ENCODE measurements at regions not wholly inside any gene's neighbourhood (a gene's known extent, or its start where the extent isn't known, plus 50 kb on each side); places are given as distances from the start of the nearest gene placed in this dataset.
"Not testable (repeated sequence)": the region's sequence is repeated elsewhere in the genome, so short reads cannot be mapped to it uniquely, and the experiment has no call there.

- DNase-seq (ENCODE audit: low read depth in 2 of 2): no peak
Measured at GRCh38 chrX:42443267-42443666, 334.7 kb downstream of the PPP1R2C start.

GRCh38 chrX:42442745-42443144, 335.2 kb downstream of the PPP1R2C start:
- DNase-seq (ENCODE audit: low read depth in 2 of 2): no peak

GRCh38 chrX:42437211-42437610, 340.8 kb downstream of the PPP1R2C start:
- no peak for DNase-seq (ENCODE audit: low read depth in 2 of 2)

DNA sequence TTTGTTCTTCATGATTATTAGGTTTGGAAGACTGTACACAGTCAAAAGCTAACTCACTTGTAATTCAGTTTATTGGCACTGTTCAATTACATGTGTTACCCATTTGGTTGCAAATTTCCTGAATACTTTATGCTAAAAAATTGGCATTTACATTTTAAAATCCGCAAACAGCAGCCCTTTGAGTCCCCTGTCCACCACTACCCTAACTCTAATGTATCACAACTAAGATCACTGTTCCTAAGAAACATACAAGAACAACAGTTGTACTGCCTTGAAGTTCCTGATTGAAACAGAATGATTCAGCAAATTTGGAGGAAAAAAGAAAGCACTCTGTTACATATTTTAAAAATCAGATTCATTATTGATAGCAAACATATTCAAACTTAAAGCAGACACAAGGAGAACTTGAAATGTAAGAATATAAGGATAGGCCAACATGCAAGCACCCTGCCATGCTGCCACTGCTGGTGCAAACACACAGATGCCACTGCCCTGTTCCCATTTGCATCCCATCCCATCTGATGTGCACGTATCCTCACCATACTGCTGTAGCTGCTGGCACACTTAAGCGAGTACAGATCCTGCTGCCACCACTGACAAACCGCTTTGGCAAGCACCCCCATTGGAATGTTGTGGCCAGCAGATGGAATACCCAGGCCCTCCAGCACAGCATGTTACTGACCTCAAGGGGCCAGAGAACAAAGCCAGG, 343.4 kb downstream of the PPP1R2C start:
- no peak for DNase-seq (ENCODE audit: low read depth in 2 of 2)

- DNase-seq (ENCODE audit: low read depth in 2 of 2): no peak
Measured at GRCh38 chrX:42432552-42432951, 345.4 kb downstream of the PPP1R2C start.

GRCh38 chrX:42422961-42423360, 355.0 kb downstream of the PPP1R2C start:
- DNase-seq (ENCODE audit: low read depth in 2 of 2): no peak

DNA sequence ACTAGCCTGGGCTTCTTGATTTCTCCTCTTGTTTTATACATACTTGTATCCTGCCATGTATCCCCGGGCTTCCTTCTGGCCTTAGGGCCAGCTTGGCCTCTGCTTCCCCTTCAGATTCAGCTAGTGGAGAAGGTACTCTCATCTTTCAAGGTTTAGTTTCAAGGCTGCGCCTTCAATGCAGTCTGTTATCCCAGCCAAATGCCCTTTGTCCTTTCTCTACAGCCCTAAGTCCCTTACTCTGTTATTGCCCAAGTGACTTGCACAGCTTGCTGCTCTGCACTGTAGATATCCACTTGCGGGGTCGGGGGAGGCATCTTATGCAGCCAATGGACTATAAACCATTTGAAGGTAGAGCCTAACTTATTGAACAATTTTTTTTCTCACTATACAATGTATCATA, 357.5 kb downstream of the PPP1R2C start:
- DNase-seq (ENCODE audit: low read depth in 2 of 2): no peak

DNA sequence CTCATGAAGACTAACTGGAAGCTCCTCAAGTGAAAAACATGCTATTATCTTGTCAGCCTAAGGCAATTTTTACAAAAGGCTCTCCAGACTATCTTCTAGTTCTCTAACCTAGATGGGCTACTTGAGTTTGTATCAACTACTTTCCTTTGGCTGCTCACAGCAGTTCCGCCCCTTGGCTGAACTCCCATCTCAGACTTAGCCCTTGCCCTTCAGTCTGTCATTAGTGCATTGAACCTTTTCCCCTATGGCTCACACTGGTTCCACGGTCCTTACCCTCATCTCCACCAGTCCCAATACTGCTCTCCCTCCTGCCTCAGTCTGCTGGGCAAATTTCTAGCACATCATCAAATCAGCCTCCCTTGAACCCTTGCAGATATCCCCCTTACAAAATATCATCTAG, 362.3 kb downstream of the PPP1R2C start:
- no peak for DNase-seq (ENCODE audit: low read depth in 2 of 2)

GRCh38 chrX:42414057-42414456, 363.9 kb downstream of the PPP1R2C start:
- DNase-seq (ENCODE audit: low read depth in 2 of 2): no peak

DNA sequence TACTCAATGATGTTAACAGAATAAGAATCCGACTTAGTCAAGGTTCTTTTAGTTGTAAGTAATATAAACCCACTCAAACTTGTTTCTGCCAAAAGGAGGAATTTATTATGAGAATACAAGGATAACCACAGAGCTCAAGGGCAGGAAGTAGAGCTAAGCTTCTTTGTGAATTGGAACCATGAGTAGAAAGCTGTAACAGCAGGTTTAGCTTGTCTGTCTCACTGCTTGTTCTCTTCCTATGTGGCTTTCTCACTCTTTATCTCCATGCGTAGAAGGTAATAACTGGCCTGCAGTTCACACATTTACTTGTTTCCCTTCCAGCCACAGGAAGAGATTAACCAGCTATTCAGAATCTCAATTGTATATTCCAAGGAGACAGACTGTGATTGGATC, 378.3 kb downstream of the PPP1R2C start:
- no peak for DNase-seq (ENCODE audit: low read depth in 2 of 2)

DNA sequence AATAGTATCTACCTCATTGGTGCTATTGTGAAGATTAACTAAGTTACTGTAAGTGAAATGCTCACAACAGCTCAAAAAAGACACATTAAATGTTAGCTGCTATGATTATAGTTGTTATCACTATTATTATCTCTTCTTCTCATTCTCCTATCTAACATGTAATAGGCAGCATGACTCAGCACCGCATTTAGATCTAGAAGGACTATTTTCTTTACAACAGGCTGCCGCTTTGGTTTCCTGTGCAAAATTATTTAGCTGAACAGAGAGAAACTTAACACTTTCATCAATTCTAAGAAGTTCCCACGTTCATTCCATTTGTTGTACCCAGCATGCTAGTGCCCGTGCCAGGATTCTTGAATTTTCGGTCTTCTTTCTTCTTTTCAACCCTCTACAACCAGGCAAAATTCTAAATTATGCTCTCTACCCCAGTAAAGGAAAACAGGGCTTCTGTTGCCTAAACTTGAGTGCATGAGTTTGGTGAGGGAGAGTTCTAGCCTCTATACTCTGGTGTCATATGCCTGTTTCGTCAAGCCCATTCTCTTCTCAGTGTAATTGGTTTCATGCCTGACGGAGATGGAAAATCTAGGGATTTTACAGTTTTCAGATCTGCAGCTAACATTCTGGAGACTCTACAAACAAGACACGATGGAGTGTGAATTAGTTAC, 378.9 kb downstream of the PPP1R2C start:
- DNase-seq (ENCODE audit: low read depth in 2 of 2): no peak

DNA sequence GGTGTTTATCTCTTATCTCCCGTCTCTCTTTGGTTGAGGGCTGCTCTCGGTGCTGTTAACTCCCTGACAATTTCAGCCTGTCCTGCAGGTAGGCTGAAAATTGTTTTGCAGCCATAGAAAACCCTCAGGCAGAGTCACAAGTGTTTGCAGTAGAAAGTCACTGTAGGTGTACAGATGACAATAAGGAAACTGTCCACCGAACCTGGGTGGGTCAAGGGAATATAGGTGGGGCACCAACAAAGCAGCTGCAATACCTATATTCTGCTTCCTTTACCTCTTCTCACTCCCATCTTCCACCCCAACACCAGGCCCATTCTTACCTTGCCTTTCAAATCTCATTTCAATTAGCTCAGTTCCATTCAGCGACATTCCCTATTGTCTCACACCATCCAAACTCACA, 381.8 kb downstream of the PPP1R2C start:
- DNase-seq (ENCODE audit: low read depth in 2 of 2): no peak

- no peak for DNase-seq (ENCODE audit: low read depth in 2 of 2)
Measured at GRCh38 chrX:42392846-42393245, 385.1 kb downstream of the PPP1R2C start.

DNA sequence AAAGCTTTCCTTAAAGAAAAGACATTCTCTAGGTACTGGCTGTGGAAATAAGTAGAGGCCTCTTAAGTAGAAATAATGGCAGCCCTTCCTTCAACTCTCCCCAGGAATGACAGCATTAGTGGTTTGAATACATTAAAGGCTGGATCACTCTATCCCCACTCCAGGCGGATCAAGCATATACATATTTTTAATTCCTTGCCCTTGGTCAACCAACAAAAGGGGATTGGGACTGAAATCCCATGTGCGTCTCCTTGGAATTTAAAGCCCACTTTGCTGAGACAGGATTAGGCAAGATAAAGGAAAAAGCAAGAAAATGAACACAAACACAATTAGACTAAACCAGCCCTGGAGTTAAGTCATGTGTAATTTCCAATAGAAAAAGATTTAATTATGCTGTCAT, 391.3 kb downstream of the PPP1R2C start:
- DNase-seq (ENCODE audit: low read depth in 2 of 2): no peak

DNA sequence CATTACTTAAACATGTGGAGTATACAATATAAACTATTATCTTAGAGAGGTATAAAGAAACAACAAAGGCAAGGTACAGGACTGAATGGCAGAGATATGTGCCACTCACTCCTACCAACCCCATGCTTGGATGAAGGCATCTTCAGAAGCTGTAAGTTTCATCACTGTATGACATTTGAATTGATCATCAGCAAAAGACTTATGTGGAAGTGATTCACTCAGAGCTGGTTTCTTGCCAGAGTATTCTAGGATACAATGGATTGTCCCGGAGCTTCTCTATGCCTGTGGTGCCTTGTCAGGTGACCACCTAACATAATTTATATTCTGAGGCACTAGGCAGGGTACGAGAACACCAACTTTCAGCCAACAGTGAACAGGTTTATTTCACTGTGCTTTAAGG, 392.2 kb downstream of the PPP1R2C start:
- no peak for DNase-seq (ENCODE audit: low read depth in 2 of 2)

DNA sequence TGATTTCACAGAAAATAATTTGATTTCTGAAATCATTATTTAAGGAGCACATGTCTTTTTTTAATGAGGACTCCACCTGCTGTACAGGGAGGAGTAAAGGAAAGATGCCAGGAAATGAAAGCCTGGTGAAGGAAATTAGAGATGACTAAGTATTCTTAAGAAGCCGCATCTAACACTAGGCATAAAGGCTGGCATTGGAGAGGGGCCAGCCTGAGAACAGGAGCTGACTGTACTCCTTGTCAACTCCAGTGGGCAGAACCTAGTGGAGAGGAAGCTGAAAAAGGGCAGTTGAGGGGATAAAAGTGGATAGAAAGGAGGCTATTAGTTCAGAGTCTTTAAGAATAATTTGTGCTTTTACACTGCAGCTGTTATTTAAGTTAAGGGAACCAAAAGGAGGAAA, 393.0 kb downstream of the PPP1R2C start:
- no peak for DNase-seq (ENCODE audit: low read depth in 2 of 2)

DNA sequence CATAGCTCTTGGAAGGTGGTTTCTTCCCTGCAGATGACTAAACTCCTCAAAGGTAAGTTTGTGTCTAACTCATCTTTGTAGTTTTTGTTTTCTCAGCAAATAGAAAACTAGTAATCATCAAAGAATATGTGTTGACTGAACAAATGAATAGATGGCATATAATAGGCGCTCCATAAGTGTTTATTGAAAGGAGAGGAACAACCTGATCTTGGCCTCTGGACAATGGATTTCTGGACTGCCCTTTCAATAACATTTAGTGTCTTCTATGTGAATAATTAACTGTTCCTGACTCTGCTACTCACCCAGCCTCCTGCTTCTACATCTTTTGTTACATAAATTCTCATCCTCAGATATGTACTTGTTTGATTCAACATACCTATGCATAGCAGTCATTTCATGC, 399.1 kb downstream of the PPP1R2C start:
- no peak for DNase-seq (ENCODE audit: low read depth in 2 of 2)

GRCh38 chrX:42375086-42375485, 402.9 kb downstream of the PPP1R2C start:
- no peak for DNase-seq (ENCODE audit: low read depth in 2 of 2)

DNA sequence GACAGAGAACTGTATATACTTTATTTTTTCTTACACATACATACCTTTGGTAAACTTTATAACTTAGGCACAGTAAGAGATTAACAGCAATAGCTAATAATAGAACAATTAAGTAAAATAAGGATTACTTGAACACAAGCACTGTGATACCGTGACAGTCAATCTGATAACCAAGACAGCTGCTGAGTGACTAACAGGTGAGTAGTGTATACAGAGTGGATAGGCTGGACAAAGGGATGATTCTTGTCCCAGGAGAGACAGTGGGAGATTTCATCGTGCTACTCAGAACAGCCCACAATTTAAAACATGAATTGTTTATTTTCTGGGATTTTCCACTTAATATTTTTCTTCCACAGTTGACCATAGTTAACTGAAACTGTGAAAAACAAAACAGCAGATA, 411.8 kb downstream of the PPP1R2C start:
- DNase-seq (ENCODE audit: low read depth in 2 of 2): no peak

- DNase-seq (ENCODE audit: low read depth in 2 of 2): no peak
Measured at GRCh38 chrX:42362219-42362618, 415.7 kb downstream of the PPP1R2C start.

GRCh38 chrX:42342981-42343380, 419.6 kb upstream of the CASK start:
- not testable (repeated sequence) for DNase-seq (ENCODE audit: low read depth in 2 of 2)

All from lung microvascular endothelial cell (primary cell).